Tibial nerve (tissue), 4 donors: ENCODE measurements at regions not wholly inside any gene's neighbourhood (a gene's known extent, or its start where the extent isn't known, plus 50 kb on each side); places are given as distances from the start of the nearest gene placed in this dataset.

ENCODE experiments used
- DNase-seq, 2 donors: peaks; one replicate each; pipeline ENCODE4 v3.0.0-alpha.2; 2019; ENCODE audit warnings: low spot score in 2 of 2
- H3K27ac ChIP-seq, 4 donors: fragments of 200-600 bp; sonication (generic) in 3 of 4; one replicate each; pipeline ENCODE4 v1.5.1; 2017 to 2019; ENCODE audit warnings: mild to moderate bottlenecking in 1 of 4
- H3K27me3 ChIP-seq, 2 donors: fragments of 200-600 bp; sonication (generic) in 1 of 2; one replicate each; pipeline versions ENCODE4 v1.5.1 to v1.6.0; 2017 to 2019
- H3K36me3 ChIP-seq, 3 donors: fragments of 200-600 bp; sonication (generic); one replicate each; pipeline ENCODE4 v1.5.1; 2018 to 2019
- H3K4me1 ChIP-seq, 4 donors: fragments of 200-600 bp; sonication (generic) in 3 of 4; one replicate each; pipeline ENCODE4 v1.5.1; 2017 to 2019
- H3K4me3 ChIP-seq, 4 donors: fragments of 200-600 bp; sonication (generic) in 3 of 4; one replicate each; pipeline ENCODE4 v1.5.1; 2017 to 2019; ENCODE audit warnings: mild to moderate bottlenecking in 1 of 4, moderate library complexity in 1 of 4
- H3K9me3 ChIP-seq, 4 donors: fragments of 200-600 bp; sonication (generic) in 3 of 4; one replicate each; pipeline ENCODE4 v1.5.1; 2017 to 2019
- CTCF ChIP-seq, 5 experiments: fragments of 200-600 bp in 3 of 5; fragments of 450-650 bp in 2 of 5; sonication (generic) in 3 of 5; IDR thresholded peaks; one replicate each; pipeline ENCODE4 v1.5.1; 2016 to 2019; ENCODE audit warnings: antibody characterized with exemption in 5 of 5, mild to moderate bottlenecking in 3 of 5, moderate library complexity in 2 of 5
- EP300 ChIP-seq, 2 donors: sonication (generic); formaldehyde crosslinking; IDR thresholded peaks; one replicate each; pipeline ENCODE4 v1.6.1; 2017; ENCODE audit warnings: antibody characterized with exemption in 2 of 2, mild to moderate bottlenecking in 1 of 2
- POLR2A ChIP-seq, 2 donors: fragments of 450-650 bp; IDR thresholded peaks; one replicate each; pipeline ENCODE4 v1.6.1; 2017; ENCODE audit warnings: antibody characterized with exemption in 2 of 2, mild to moderate bottlenecking in 2 of 2, moderate library complexity in 2 of 2
- WGBS, 2 donors: methylation state at CpG; one replicate each; pipeline ENCODE4 v1.1.5; 2018; 5-methylcytosine and 5-hydroxymethylcytosine counted together

- Histone ChIP-seq H3K27ac (no peak overlapping the region), H3K36me3 (no peaks in the 10 kb centered on the region), H3K9me3 (no peaks in the 10 kb centered on the region), H3K4me1 (peaks cover 0 to 2% (median 0%) of the 10 kb centered on the region in 4 donors), H3K27me3 (no peaks in the 10 kb centered on the region), H3K4me3 (no peak overlapping the region)
- WGBS, 2 donors: 76 to 92% methylated on average over 2 of the region's 2 CpGs
- TF ChIP-seq EP300 (IDR thresholded peaks at IDR 0.05) (no peak), POLR2A (IDR thresholded peaks at IDR 0.05) (no peak), CTCF (IDR thresholded peaks at IDR 0.05) (no peak)
- no peak for DNase-seq
Measured at GRCh38 chr13:26456650-26457049, 100.8 kb upstream of the WASF3 start.

- H3K4me1 ChIP-seq: peaks cover 0 to 2% (median 0%) of the 10 kb centered on the region in 4 donors
- no peaks in the 10 kb centered on the region for H3K9me3 ChIP-seq
- no peaks in the 10 kb centered on the region for H3K27me3 ChIP-seq
- DNase-seq: no peak
- H3K27ac ChIP-seq: no peak overlapping the region
- TF ChIP-seq POLR2A (IDR thresholded peaks at IDR 0.05): no peak
- no peak for TF ChIP-seq EP300 (IDR thresholded peaks at IDR 0.05)
- TF ChIP-seq CTCF (IDR thresholded peaks at IDR 0.05): no peak
- H3K4me3 ChIP-seq: no peak overlapping the region
- no peaks in the 10 kb centered on the region for H3K36me3 ChIP-seq
Measured at GRCh38 chr13:26457212-26457611, 100.3 kb upstream of the WASF3 start.

- no peak overlapping the region for H3K27ac ChIP-seq
- no peaks in the 10 kb centered on the region for H3K36me3 ChIP-seq
- 70 to 78% methylated on average over 10 of the region's 10 CpGs for WGBS, 2 donors
- no peaks in the 10 kb centered on the region for H3K27me3 ChIP-seq
- no peak for DNase-seq
- TF ChIP-seq EP300 (IDR thresholded peaks at IDR 0.05) (no peak), CTCF (IDR thresholded peaks at IDR 0.05) (no peak), POLR2A (IDR thresholded peaks at IDR 0.05) (no peak)
- H3K9me3 ChIP-seq: no peaks in the 10 kb centered on the region
- H3K4me1 ChIP-seq: peaks cover 0 to 2% (median 0%) of the 10 kb centered on the region in 4 donors
- no peak overlapping the region for H3K4me3 ChIP-seq
Measured at GRCh38 chr13:26458196-26458749, 99.2 kb upstream of the WASF3 start.

DNA sequence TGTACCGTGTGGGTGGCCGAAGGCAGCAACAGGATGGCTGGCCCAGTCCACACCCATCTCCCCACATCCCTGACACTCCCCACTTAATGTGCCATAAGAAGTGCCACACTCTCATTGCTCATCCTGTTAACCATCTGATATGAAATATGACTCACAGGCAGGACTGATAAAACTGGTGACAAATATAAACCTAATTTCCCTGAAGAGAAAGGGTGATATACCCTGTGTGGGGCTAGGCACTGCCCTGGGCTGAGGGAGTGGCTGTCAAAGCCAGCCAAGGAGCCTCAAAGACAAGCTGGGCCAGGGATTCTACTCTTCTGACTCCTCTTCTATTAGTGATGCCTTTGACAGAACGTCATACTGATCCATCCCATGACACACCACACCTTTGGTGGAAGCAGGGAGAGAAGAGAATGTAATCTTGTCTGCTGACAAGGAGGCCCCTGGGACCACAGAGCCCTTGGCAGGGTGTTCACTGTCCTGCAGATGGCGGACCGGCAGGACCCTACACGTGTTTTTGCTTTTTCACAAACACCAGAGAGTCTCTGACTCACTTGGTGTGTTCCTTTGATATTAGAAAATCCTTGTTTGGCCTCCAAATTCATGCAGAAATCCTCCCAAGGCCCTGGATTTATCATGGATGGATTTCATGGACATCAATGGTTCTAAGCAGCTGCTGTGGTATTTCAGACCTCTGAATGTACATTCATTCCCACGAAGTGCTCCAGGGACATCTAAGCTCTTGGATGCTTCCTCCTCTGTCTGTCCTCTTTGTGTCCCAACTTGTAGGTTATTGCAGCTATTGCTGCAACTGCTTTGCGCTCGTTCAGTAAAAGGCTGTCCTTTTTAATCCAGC, 98.0 kb upstream of the WASF3 start:
- Histone ChIP-seq H3K36me3 (no peaks in the 10 kb centered on the region), H3K4me1 (peaks cover 0 to 2% (median 0%) of the 10 kb centered on the region in 4 donors), H3K9me3 (no peaks in the 10 kb centered on the region), H3K4me3 (no peak overlapping the region), H3K27ac (no peak overlapping the region), H3K27me3 (no peaks in the 10 kb centered on the region)
- TF ChIP-seq EP300 (IDR thresholded peaks at IDR 0.05): no peak
- 67 to 68% methylated on average over 9 of the region's 9 CpGs for WGBS, 2 donors
- no peak for DNase-seq

GRCh38 chr13:26460648-26461047, 96.8 kb upstream of the WASF3 start:
- no peak overlapping the region for H3K27ac ChIP-seq
- DNase-seq: peak; percentile 40 to 50

More at GRCh38 chr13:26460648-26461047, 96.8 kb upstream of the WASF3 start:
- 25 to 42% methylated on average over 6 of the region's 6 CpGs for WGBS, 2 donors
- Histone ChIP-seq H3K4me1 (peaks cover 0 to 2% (median 0%) of the 10 kb centered on the region in 4 donors), H3K4me3 (no peak overlapping the region), H3K36me3 (no peaks in the 10 kb centered on the region), H3K9me3 (no peaks in the 10 kb centered on the region), H3K27me3 (no peaks in the 10 kb centered on the region)
- TF ChIP-seq CTCF (IDR thresholded peaks at IDR 0.05) (no peak), EP300 (IDR thresholded peaks at IDR 0.05) (peak in 1 of 2 donors; percentile 65)
